ENCODE measurements at regions not wholly inside any gene's neighbourhood (a gene's known extent, or its start where the extent isn't known, plus 50 kb on each side); places are given as distances from the start of the nearest gene placed in this dataset.
A peak's percentile ranks its signal among the peaks of the same experiment; 100 is the strongest.

DNA sequence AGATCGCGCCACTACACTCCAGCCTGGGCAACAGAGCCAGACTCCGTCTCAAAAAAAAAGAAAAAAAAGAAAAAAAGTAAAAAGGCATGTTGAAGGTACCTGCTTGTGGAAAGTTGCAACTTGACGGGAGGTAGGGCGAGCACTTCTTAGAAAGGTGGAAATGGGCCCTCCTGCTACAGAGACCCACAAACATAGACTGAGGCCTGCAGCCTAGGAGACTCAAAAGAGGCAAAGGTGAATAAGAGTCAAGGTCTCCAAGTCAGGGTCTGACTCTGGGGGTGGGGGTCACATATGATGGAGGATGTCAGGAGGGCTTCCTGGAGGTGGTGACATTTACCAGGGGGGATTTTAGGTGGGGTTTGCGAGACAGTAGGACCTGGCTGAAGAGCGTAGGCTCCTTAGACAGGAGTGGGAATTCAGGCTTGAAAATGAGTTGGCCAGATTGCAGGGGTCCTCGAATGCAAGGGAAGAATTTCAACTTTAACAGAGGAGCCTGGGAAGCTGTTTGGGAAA, 303.0 kb downstream of the SEC14L1 start:
- H3K27ac ChIP-seq = peak overlapping the region in 4 of 5 donors; percentile 70 to 93 (median 88)
- H3K4me3 ChIP-seq = no peak overlapping the region
- 87 to 95% (median 92%) methylated on average over 8 of the region's 8 CpGs for WGBS, 5 donors
- no peaks in the 10 kb centered on the region for H3K27me3 ChIP-seq
- peaks cover 79 to 100% (median 88%) of the 10 kb centered on the region in 4 donors for H3K4me1 ChIP-seq
- peaks cover 0 to 4% (median 0%) of the 10 kb centered on the region in 4 donors for H3K36me3 ChIP-seq
- intact Hi-C loops (cut with DNase I; ENCODE audit: low total_unique reads) = no loop called here
- H3K9me3 ChIP-seq = no peaks in the 10 kb centered on the region
- no peak for TF ChIP-seq POLR2A (IDR thresholded peaks at IDR 0.05)
- TF ChIP-seq POLR2AphosphoS5 (IDR thresholded peaks at IDR 0.05) = no peak
- TF ChIP-seq EP300 (IDR thresholded peaks at IDR 0.05) = no peak
- no peak for TF ChIP-seq CTCF (IDR thresholded peaks at IDR 0.05)
- no peak for DNase-seq

GRCh38 chr17:77444628-77444983, 303.8 kb downstream of the SEC14L1 start:
- peak in 1 of 2 donors; percentile 78 for DNase-seq
- Histone ChIP-seq H3K4me1 (peaks cover 79 to 100% (median 88%) of the 10 kb centered on the region in 4 donors), H3K9me3 (no peaks in the 10 kb centered on the region), H3K27ac (peak overlapping the region; percentile 70 to 93 (median 87)), H3K4me3 (peak overlapping the region in 2 of 4 donors; percentile 4 to 30), H3K27me3 (no peaks in the 10 kb centered on the region), H3K36me3 (peaks cover 0 to 4% (median 0%) of the 10 kb centered on the region in 4 donors)
- no peak for TF ChIP-seq POLR2A (IDR thresholded peaks at IDR 0.05)
- 7 to 18% (median 16%) methylated on average over 9 of the region's 9 CpGs for WGBS, 5 donors
- intact Hi-C loops (cut with DNase I; ENCODE audit: low total_unique reads) = no loop called here

GRCh38 chr17:77444984-77445759, 304.4 kb downstream of the SEC14L1 start:
- Histone ChIP-seq H3K4me1 (peaks cover 79 to 100% (median 88%) of the 10 kb centered on the region in 4 donors), H3K4me3 (peak overlapping the region in 3 of 4 donors; percentile 4 to 30 (median 6)), H3K27ac (peak overlapping the region; percentile 70 to 93 (median 87)), H3K36me3 (peaks cover 0 to 4% (median 0%) of the 10 kb centered on the region in 4 donors), H3K27me3 (no peaks in the 10 kb centered on the region), H3K9me3 (no peaks in the 10 kb centered on the region)
- peak; percentile 57 to 86 for DNase-seq
- WGBS, 5 donors = 33 to 44% (median 36%) methylated on average over 10 to 15 of the region's 15 CpGs
- intact Hi-C loops (cut with DNase I; ENCODE audit: low total_unique reads) = no loop called here
- TF ChIP-seq CTCF (IDR thresholded peaks at IDR 0.05) (no peak), POLR2AphosphoS5 (IDR thresholded peaks at IDR 0.05) (peak in 2 of 3 donors; percentile 50 to 59), POLR2A (IDR thresholded peaks at IDR 0.05) (no peak), EP300 (IDR thresholded peaks at IDR 0.05) (no peak)

- 10 to 29% (median 13%) methylated on average over 10 to 16 of the region's 16 CpGs for WGBS, 5 donors
- Histone ChIP-seq H3K9me3 (no peaks in the 10 kb centered on the region), H3K27me3 (no peaks in the 10 kb centered on the region), H3K27ac (peak overlapping the region; percentile 70 to 93 (median 87)), H3K4me3 (peak overlapping the region in 2 of 4 donors; percentile 6 to 30), H3K36me3 (peaks cover 0 to 4% (median 0%) of the 10 kb centered on the region in 4 donors), H3K4me1 (peaks cover 79 to 100% (median 88%) of the 10 kb centered on the region in 4 donors)
- intact Hi-C loops (cut with DNase I; ENCODE audit: low total_unique reads) = no loop called here
- DNase-seq = peak; percentile 77 to 90
- TF ChIP-seq EP300 (IDR thresholded peaks at IDR 0.05) (no peak), POLR2AphosphoS5 (IDR thresholded peaks at IDR 0.05) (peak in 2 of 3 donors; percentile 77 to 82)
Observed at GRCh38 chr17:77445760-77446532, 305.2 kb downstream of the SEC14L1 start.

Measured in stomach (tissue), 8 donors.